HL-60 (cell line): ENCODE measurements at regions not wholly inside any gene's neighbourhood (a gene's known extent, or its start where the extent isn't known, plus 50 kb on each side); places are given as distances from the start of the nearest gene placed in this dataset.

ENCODE experiments used
- CTCF ChIP-seq: IDR thresholded peaks from one replicate; pipeline ENCODE4 v1.5.1; 2011; ENCODE audit warnings: low read length, control low read depth, inconsistent platforms; ENCODE audit not compliant: insufficient read depth
- TF ChIP-seq, protein P1 (sequence below): IDR thresholded peaks from 2 replicates; pipeline ENCODE4 v1.6.1; 2012; ENCODE audit warnings: low read depth; ENCODE audit not compliant: insufficient replicate concordance

GRCh38 chr5:99926463-99926862 is 608.7 kb upstream of the FAM174A start:
- TF ChIP-seq CTCF: no peak
- TF ChIP-seq, protein P1, sequence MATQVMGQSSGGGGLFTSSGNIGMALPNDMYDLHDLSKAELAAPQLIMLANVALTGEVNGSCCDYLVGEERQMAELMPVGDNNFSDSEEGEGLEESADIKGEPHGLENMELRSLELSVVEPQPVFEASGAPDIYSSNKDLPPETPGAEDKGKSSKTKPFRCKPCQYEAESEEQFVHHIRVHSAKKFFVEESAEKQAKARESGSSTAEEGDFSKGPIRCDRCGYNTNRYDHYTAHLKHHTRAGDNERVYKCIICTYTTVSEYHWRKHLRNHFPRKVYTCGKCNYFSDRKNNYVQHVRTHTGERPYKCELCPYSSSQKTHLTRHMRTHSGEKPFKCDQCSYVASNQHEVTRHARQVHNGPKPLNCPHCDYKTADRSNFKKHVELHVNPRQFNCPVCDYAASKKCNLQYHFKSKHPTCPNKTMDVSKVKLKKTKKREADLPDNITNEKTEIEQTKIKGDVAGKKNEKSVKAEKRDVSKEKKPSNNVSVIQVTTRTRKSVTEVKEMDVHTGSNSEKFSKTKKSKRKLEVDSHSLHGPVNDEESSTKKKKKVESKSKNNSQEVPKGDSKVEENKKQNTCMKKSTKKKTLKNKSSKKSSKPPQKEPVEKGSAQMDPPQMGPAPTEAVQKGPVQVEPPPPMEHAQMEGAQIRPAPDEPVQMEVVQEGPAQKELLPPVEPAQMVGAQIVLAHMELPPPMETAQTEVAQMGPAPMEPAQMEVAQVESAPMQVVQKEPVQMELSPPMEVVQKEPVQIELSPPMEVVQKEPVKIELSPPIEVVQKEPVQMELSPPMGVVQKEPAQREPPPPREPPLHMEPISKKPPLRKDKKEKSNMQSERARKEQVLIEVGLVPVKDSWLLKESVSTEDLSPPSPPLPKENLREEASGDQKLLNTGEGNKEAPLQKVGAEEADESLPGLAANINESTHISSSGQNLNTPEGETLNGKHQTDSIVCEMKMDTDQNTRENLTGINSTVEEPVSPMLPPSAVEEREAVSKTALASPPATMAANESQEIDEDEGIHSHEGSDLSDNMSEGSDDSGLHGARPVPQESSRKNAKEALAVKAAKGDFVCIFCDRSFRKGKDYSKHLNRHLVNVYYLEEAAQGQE: no peak
